NK-92 treated with Interleukin-12 subunit alpha and Interleukin-12 subunit beta, amount 100 ng/mL, for 24 hours (cell line): ENCODE measurements at regions not wholly inside any gene's neighbourhood (a gene's known extent, or its start where the extent isn't known, plus 50 kb on each side); places are given as distances from the start of the nearest gene placed in this dataset.

ENCODE experiments used
- DNase-seq: peaks from one replicate; lab custom pipeline; 2025; lab: John Stamatoyannopoulos, UW

DNA sequence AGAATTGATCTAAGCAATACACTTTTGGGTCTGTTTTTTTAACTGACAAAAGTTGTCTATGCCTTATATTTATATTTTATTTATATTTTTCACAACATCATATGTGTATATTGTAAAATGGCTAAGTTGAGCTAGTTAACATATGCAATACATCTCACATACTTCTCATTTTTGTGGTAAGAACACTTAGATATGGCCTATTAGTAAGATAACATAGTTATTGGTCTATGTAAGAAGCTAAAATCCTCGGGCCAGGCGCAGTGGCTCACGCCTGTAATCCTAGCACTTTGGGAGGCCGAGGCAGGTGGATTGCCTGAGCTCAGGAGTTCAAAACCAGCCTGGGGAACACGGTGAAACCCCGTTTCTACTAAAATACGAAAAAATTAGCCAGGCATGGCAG lies 275.6 kb upstream of the ID2 start:
- no peak for DNase-seq

GRCh38 chr2:8407332-8407731 lies 274.5 kb upstream of the ID2 start:
- no peak for DNase-seq

DNA sequence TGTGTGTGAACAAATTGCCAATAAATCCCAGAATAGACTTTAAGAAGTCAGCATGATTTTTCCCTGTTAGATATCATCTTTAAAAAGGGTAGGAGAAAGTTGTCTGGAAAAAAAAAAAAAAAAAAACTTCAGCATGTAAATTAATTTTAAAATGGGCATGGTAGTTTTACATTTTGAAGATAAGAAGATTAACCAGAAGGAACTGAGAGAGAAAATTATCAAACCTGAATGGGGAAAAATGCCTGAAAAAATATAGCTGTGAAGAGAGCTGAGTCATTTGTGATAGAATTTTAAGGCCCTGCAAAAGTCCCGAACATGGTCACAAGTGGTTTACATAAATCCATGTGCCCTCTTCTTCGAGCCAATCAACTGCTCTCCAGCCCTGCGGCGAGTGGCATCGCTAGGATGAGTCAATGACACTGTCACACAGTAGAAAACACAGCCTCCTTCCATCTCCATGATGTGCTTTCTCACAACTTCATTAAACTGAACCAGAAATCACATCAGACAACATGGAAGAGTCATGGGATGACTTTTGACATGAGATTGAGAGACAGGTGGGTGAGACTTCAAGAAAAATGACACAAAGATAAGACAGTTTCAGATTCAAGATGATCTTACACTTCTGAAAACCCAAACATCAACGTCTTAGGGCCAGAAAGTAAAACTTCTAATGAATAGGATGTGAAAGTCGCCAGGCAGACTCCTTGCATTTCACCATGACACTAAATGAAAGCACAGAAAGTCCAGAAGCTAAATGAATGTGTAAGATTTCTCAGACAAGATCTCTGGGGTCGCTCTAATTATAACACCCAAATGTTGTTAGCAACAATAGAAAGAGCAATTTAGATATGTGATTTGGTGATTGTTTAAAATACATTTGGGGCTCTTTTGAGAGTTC lies 273.0 kb upstream of the ID2 start:
- DNase-seq: peak; percentile 11

GRCh38 chr2:8409461-8410260 lies 272.2 kb upstream of the ID2 start:
- DNase-seq: no peak

GRCh38 chr2:8412082-8412481 lies 269.8 kb upstream of the ID2 start:
- DNase-seq: no peak

- no peak for DNase-seq
Observed at GRCh38 chr2:8412586-8412985, 269.3 kb upstream of the ID2 start.

GRCh38 chr2:8413589-8414135 lies 268.2 kb upstream of the ID2 start:
- no peak for DNase-seq

DNA sequence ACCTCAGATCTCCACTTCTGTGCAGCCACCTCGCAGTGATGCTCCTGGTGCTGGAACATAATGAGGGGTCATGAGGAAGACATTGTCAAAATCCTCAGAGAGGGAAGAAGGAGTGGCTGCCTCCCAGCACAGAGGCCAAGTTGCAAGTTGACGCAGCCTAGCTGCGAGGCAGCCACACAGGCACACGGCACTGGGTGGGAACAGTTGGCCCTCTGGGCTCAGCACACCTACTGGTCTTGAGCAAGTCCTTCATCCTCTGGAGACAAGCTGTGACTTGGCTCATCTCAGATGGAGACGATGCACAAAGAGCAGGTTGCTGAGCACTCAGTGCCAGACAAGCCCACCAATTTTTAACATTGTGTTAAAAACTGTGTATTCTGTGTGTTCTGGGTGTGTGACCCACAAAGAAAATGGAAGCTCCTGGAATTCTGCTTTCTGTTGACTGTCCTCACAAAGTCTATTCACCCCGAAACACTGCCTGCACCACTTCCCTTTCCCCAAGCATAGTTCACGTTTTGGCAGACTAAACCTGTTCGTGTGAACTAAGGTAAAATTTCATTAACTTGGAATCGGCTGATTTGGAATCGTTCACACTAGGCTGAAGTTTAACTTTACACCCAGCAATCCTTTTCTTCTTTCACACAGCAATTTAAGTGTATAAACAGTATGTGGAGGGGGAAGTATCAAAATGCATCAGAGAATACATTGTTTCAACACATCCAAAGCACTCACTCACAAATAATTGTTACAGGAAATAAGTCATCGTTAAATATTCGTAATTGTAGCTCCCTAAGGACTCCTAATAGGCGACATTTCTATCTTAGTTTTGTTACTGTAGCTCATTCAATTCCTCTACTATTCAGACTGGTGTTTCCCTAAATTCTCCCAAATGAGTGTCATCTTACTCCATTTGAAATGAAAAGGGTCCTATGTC lies 266.6 kb upstream of the ID2 start:
- no peak for DNase-seq

- no peak for DNase-seq
Observed at GRCh38 chr2:8416001-8416571, 265.8 kb upstream of the ID2 start.

- no peak for DNase-seq
Observed at GRCh38 chr2:8416849-8417832, 264.7 kb upstream of the ID2 start.

DNA sequence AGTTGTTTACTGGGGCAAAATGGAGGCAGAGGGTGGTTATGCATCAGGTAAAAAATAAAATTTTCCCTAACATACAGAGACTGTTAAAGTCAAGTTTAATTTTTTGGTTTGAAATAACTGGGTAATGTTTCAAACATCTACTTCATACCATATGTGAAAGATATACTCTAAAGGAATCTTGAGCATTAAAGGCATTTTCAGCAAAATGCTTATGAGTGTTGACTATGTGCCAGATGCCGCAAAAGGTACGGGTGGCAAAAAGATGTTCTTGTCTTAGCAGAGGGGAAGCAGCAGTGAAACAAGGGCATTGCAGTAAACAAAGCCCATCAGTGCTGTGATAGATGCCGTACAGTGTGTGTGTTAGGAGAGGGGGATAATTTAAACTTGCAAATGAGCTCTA lies 263.1 kb upstream of the ID2 start:
- DNase-seq: no peak

DNA sequence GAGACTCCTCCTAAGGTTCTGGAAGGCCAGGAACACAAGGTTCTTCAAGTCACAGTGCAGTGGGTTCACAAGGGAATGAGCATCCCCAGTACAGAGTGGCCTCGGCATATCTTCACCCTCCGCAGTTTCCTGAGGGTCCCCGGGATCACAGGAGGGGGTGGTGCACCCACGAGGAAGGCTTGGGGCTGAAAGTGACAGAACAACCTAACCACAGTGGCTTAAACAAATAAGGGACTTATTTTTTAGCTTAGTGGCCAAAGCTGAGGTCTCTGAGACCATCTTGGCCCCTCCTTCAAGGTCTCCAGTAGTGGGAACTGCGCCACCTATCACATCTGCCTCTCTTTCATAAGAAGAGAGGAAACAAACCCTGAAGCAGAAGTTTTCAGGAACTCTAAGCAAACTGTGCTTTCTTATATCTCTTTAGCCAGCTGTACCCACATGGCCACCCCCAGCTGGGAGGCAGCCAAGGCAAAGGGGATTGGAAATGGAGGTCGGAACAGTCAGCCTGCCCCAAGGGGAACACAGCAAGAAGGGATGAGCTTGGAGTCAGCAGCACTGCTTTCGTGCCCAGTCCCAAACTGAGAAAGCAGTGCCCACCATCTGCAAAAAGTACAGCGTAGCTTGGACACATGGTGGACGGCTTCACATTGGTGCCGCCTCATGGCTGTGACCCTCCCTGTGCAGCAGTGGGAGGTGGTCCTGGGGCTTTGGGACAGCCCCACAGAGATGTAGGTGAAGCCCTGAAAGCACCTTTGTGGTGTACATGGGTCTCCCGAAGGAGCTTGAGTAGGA lies 260.0 kb upstream of the ID2 start:
- no peak for DNase-seq

DNA sequence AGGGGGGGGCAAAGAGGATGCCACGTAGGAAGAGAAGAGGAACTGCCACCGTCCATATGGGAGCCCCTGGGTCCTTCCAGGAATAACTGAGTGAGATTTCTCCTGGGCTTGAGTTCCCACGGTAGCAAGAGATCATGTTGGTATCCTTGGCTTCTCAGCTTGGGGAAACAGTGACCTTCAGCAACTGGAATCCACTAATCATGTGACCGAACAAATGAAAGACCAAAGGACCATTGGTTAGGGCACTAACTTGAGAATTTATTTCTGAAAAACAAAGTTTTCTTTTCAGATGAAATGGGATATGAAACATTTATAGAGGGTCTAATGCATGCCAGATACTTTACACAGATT lies 259.4 kb upstream of the ID2 start:
- no peak for DNase-seq

GRCh38 chr2:8424997-8425900 lies 256.6 kb upstream of the ID2 start:
- no peak for DNase-seq

- DNase-seq: no peak
Observed at GRCh38 chr2:8426550-8426949, 255.3 kb upstream of the ID2 start.

GRCh38 chr2:8427211-8427610 lies 254.6 kb upstream of the ID2 start:
- DNase-seq: no peak

GRCh38 chr2:8430628-8431027 lies 251.2 kb upstream of the ID2 start:
- no peak for DNase-seq

DNA sequence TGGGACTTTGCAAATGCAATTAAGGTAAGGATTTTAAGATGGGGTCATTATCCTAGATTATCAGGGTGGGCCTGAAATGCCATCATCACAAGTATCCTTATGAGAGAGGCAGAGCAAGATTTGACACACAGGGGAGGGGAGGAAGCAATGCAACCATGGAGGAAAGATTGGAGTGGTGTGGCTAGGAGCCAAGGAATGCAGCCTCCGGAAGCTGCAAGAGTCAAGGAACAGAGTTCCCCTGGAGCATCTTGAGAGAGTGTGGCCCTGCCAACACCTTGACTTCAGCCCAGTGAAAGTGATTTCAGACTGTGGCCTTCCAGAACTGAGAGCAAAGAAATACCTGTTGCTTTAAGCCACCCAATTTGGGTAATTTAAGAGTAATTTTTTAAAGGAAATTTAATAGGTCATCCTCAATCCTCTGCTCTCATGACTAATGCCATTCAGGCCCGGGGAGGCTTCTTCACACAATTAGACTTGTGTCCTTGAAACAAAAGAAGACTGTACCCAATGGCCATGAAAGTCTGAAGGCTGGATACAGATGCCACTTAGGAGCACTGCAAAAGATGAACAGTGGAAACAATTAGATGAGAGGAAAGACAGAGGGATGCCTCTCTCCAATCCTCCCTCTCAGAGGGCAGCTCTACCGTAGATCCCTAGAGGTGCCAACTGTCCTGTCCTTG lies 250.3 kb upstream of the ID2 start:
- DNase-seq: no peak
